Inflammatory macrophage treated with lipopolysaccharide for 1 hour (primary cell): ENCODE measurements at regions not wholly inside any gene's neighbourhood (a gene's known extent, or its start where the extent isn't known, plus 50 kb on each side); places are given as distances from the start of the nearest gene placed in this dataset.
"Not testable (repeated sequence)": the region's sequence is repeated elsewhere in the genome, so short reads cannot be mapped to it uniquely, and the experiment has no call there.

Experiments used
- DNase-seq, 2 donors: peaks; one replicate each; pipeline ENCODE4 v3.0.0-alpha.2; 2020 to 2022

- no peak for DNase-seq
These were observed 240.1 kb downstream of the TFAP2A start for GRCh38 chr6:10174761-10175160.

- DNase-seq: no peak
These were observed 240.8 kb downstream of the TFAP2A start for GRCh38 chr6:10174056-10174455.

- not testable (repeated sequence) for DNase-seq
These were observed 243.2 kb downstream of the TFAP2A start for GRCh38 chr6:10171706-10172105.

- no peak for DNase-seq
These were observed 244.1 kb downstream of the TFAP2A start for GRCh38 chr6:10170816-10171215.

DNA sequence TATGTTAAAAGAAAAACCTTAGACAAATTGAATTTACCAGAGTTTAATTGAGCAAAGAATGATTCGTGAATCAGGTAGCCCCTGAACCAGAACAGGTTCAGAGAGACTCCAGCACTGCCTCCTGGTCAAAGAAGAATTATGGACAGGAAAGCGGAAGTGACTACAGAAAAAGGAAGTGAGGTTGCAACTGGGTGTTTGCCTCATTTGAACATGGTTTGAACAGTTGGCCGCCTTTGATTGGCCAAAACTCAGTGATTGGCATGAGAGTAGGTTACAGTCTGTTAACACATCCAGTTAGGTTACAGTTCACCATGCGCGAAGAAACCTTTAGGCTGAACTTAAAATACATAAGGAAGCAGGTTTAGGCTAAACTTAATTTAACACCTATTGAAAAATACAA, 248.8 kb downstream of the TFAP2A start:
- peak in 1 of 2 donors; percentile 10 for DNase-seq

GRCh38 chr6:10163203-10163962, 251.5 kb downstream of the TFAP2A start:
- no peak for DNase-seq

GRCh38 chr6:10156875-10157274, 258.0 kb downstream of the TFAP2A start:
- DNase-seq: no peak

GRCh38 chr6:10154251-10154650, 260.6 kb downstream of the TFAP2A start:
- DNase-seq: peak; percentile 1 to 3

- DNase-seq: no peak
These were observed 263.5 kb downstream of the TFAP2A start for GRCh38 chr6:10151144-10151915.

DNA sequence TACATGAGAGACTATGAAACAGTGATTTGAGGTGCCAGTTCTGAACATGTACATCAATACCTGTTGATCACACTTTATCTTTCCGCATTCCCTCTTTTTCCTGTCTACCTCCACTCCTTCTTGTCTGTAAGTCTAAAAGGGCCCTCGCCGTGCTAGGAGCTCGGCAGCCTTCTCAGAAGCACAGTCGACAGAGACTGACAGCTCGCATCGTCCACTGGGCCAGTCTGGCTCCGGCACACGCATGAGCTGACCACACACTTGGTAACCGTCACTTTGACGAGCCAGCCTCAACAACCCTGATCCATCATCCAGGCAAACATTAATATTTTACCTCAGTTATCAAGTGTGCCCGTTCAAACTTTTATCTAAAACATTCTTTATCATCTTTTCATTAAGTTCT, 265.3 kb downstream of the TFAP2A start:
- DNase-seq: no peak

DNA sequence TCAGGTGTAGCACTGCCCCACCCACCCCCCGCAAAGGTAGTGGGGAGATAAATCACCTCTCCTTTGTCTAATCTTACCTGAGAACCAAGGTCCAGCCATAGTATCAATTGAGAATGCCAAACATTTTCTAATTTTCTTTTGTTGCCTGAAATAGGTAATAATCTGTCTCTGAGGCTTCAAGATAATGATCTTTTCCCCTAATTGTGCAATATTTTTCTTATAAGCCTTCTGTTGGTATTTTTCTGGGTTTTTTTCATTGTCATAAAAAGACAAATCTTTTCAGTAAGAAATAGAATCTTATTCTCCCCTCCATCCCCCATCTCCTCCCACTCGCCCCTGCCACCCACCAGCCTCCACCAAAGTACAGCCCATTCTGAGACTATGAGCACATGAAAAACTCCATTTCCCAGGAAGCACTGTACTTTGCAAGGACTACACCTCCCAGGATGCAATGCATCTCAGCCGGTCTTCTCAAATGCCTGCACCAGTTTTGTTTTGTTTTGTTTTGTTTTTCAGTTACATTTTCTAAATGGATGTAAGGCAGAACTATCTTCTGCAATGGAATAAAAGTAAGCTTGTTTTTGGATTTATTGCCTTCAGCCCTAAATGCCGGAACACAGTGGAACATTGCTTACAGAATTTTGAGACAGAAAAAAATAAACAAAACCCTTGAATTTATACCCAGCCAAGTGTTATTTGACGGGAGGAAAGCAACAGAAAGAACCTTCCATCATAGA, 268.0 kb downstream of the TFAP2A start:
- peak; percentile 2 to 40 for DNase-seq

DNA sequence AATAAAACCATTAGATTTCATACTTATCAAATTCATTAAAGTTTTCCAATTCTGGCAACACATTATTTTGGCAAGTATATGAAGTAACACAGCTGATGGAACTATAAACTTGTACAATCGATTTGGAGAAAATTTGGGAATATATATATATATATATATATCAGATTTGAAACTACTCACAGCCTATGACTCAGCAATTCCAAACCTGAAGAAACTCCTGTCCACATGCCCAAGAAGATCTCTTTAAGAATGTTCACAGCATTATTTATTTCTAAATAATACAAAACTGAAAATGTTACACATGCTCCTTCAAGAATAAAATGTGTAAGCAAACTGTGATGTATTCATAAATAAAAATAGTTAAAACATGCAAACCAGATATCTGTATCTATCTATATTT, 270.1 kb downstream of the TFAP2A start:
- no peak for DNase-seq

GRCh38 chr6:10141746-10142443, 273.0 kb downstream of the TFAP2A start:
- no peak for DNase-seq

- DNase-seq: no peak
These were observed 274.1 kb downstream of the TFAP2A start for GRCh38 chr6:10140824-10141223.

DNA sequence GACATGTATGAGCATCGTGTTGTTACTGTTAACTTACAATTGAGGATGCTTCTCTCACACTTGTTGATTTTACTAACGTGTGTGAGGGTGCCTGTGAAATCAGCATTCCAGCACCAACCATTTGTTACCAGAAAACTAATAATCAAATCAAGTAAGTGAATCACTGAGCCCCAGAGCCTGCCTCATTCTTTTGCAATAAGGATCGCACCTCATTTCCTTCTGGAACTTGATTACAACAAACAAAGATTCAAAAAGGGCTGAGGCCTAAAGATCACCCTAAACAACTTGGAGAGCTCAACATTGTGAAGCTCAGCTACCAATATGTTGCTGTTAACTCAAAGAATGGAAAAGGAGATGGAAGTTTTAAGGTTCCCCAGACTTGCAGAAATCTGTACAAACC, 274.7 kb downstream of the TFAP2A start:
- no peak for DNase-seq

GRCh38 chr6:10138917-10139316, 276.0 kb downstream of the TFAP2A start:
- DNase-seq: no peak

DNA sequence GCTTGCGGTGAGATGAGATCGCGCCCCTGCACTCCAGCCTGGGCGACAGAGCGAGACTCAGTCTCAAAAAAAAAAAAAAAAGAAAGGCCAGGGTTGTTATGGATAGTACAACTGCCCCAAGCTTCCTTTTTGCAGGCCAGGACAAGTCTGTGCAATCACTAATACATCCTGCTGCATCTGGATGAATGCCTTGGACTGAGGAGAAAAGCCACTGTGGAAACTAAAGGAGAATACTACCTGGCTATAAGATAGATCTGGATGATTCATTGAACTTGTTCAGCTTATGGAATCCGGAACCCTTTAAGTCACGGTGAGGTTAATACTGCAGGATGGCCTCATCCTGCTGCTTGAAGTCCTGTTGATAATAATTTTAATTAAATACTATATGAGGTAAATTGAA, 278.2 kb downstream of the TFAP2A start:
- no peak for DNase-seq

GRCh38 chr6:10134185-10134584, 280.7 kb downstream of the TFAP2A start:
- not testable (repeated sequence) for DNase-seq

GRCh38 chr6:10128721-10129120, 286.2 kb downstream of the TFAP2A start:
- DNase-seq: no peak

- DNase-seq: no peak
These were observed 292.7 kb downstream of the TFAP2A start for GRCh38 chr6:10122164-10122563.

DNA sequence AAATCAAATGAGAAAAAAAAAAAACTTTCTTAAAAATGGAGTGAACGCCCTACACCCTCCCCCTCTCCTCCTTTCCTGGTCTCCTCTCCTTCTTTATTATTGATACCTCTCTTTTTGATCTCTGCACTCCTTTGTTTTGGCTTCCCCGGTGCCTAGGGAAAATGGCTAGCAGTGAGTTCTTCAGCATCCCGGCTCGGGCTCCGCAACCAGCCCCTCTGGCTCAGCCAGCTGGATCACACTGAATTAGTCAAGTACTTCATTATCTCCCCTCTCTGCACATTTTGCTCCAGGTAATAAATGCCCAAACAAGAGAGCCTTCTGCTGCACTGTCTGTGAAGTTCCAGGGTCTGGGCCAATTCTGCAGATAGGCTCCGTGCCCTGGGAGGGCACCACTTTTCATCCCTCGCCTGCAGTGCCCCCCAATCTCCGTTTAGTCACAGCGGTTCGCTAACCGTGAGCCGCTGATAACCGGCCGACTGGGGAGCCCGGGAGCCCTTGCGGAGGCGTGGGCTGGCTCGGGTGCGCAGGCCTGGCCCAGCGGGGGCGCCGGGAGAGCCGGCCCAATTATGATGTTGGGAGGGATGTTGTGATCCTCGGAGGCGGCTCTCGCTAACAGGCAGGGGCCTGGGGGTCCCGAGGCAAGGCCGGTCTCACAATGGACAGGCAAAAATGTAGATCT, 301.9 kb downstream of the TFAP2A start:
- no peak for DNase-seq

DNA sequence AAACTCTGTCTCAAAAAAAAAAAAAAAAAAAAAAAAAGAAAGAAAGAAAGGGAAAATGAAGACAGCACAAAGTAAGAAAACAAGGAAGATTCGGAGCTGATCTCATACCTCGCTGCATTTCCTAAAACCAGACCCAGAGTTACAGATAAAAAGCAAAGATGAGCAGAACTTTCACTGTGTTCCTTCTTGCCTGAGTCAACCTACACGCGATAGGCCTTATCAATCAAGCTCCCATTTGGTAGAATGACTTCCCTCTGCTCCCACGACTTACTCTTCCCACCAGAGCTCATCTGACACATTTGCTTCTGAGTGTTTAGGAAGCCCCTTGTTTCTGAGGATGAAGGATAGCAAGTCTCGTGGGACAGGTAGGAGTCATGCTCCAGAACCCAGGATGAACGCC, 302.9 kb downstream of the TFAP2A start:
- DNase-seq: no peak
